ENCODE measurements at regions not wholly inside any gene's neighbourhood (a gene's known extent, or its start where the extent isn't known, plus 50 kb on each side); places are given as distances from the start of the nearest gene placed in this dataset.

DNA sequence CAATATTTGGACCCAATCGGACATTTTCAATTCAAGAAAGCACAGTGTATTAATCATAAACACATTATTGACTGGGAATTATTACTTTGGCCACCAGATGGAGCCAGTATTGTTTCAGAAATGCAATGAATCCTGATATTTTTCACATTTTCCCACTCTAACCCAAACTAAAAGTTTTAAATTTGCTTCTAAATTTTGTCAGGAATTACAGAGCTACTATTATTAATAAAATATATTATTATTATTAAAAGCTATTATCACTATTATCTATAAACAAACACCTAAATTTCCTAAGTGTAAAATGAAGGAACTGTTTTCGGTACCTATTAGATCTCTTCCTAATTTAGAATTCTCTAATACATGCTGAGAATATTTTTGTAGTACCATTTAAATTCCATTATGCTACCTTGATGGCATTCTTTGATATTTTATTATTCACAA lies 245.3 kb downstream of the OGFRL1 start:
- no peak for TF ChIP-seq MZF1 (tag by site-specific recombination; IDR thresholded peaks at IDR 0.05; ENCODE audit: borderline replicate concordance)
- TF ChIP-seq ZFP41 (tag by site-specific recombination; IDR thresholded peaks at IDR 0.05; ENCODE audit: borderline replicate concordance), result no peak
- TF ChIP-seq ZBTB21 (tag by site-specific recombination; IDR thresholded peaks at IDR 0.05), result no peak
